GM12878 (cell line): ENCODE measurements at regions not wholly inside any gene's neighbourhood (a gene's known extent, or its start where the extent isn't known, plus 50 kb on each side); places are given as distances from the start of the nearest gene placed in this dataset.
"Not testable (repeated sequence)": the region's sequence is repeated elsewhere in the genome, so short reads cannot be mapped to it uniquely, and the experiment has no call there.

Experiments
- ATAC-seq: fragments of 200-7000 bp; cut with Tn5 transposase; 3 replicates; pipeline ENCODE4 v1.9.1; 2020; ENCODE audit warnings: mild to moderate bottlenecking, moderate library complexity
- BruUV-seq: library from RNA; stranded (reverse); fragments of 400-500 nt; replicated peaks from 2 replicates; lab custom pipeline; 2021; lab: Mats Ljungman, UMichigan
- CTCF ChIA-PET: fragments of 300-600 bp; sonication (Branson Sonifier 250); formaldehyde crosslinking; extraction: SDS; loops from one replicate; lab custom pipeline; 2021; ENCODE audit warnings: inconsistent platforms; lab: Yijun Ruan, JAX
- POLR2A ChIA-PET: fragments of 350-600 bp; formaldehyde crosslinking; extraction: SDS; loops from one replicate; lab custom pipeline; 2021; ENCODE audit warnings: inconsistent platforms; lab: Charles Lee
- RAD21 ChIA-PET: fragments of 300-600 bp; sonication (Branson Sonifier 250); formaldehyde crosslinking; loops from one replicate; lab custom pipeline; 2023; ENCODE audit warnings: antibody characterized with exemption; ENCODE audit not compliant: unreplicated experiment; lab: Charles Lee
- SMC1A ChIA-PET: fragments of 300-600 bp; sonication (Branson Sonifier 250); formaldehyde crosslinking; loops from one replicate; lab custom pipeline; 2023; ENCODE audit not compliant: unreplicated experiment, uncharacterized antibody; lab: Charles Lee
- DNase-seq: peaks from one replicate; pipeline ENCODE4 v3.0.0-alpha.2; 2011; ENCODE audit warnings: low read depth, low spot score
- FAIRE-seq: peaks from 3 replicates; lab custom pipeline; 2011; peaks lifted over from hg19 to GRCh38; lab: Jason Lieb, UNC
- H2AFZ ChIP-seq: 2 replicates; pipeline ENCODE4 v1.6.0; 2011; ENCODE audit warnings: low read depth, low read length, control low read depth; ENCODE audit not compliant: control insufficient read depth
- H3K27ac ChIP-seq: 2 replicates; pipeline ENCODE4 v1.5.1; 2011; ENCODE audit warnings: control low read depth; ENCODE audit not compliant: control insufficient read depth, insufficient read depth
- H3K27me3 ChIP-seq, 2 experiments: replicated peaks in 1 of 2; 2 replicates each; pipeline versions ENCODE4 v1.6.0 to v1.6.1; 2011; ENCODE audit warnings: low read length in 1 of 2; ENCODE audit not compliant: control insufficient read depth in 2 of 2, insufficient read depth in 2 of 2
- H3K36me3 ChIP-seq, 2 experiments: 2 replicates each; pipeline ENCODE4 v1.5.1; 2011; ENCODE audit warnings: low read length in 1 of 2; ENCODE audit not compliant: control insufficient read depth in 2 of 2, insufficient read depth in 2 of 2
- H3K4me1 ChIP-seq: 2 replicates; pipeline ENCODE4 v1.6.1; 2011; ENCODE audit warnings: mild to moderate bottlenecking, low read length, moderate library complexity, mixed read lengths; ENCODE audit not compliant: control insufficient read depth, insufficient read depth
- H3K4me2 ChIP-seq: 2 replicates; pipeline ENCODE4 v1.6.0; 2011; ENCODE audit warnings: control low read depth; ENCODE audit not compliant: control insufficient read depth, insufficient read depth
- H3K4me3 ChIP-seq: fragments of 200-600 bp; sonication (generic); 2 replicates; pipeline ENCODE4 v1.5.1; 2016
- H3K79me2 ChIP-seq: 2 replicates; pipeline ENCODE4 v1.6.0; 2011; ENCODE audit warnings: low read length; ENCODE audit not compliant: control insufficient read depth, insufficient read depth
- H3K9ac ChIP-seq: 2 replicates; pipeline ENCODE4 v1.8.0; 2011; ENCODE audit warnings: low read length, control low read depth, mixed read lengths; ENCODE audit not compliant: control insufficient read depth, insufficient read depth
- H3K9me3 ChIP-seq: replicated peaks from 3 replicates; pipeline ENCODE4 v1.5.1; 2011; ENCODE audit warnings: mild to moderate bottlenecking, low read length; ENCODE audit not compliant: control insufficient read depth, insufficient read depth
- H4K20me1 ChIP-seq: 2 replicates; pipeline ENCODE4 v1.6.0; 2011; ENCODE audit not compliant: control insufficient read depth, insufficient read depth
- BCL11A ChIP-seq: IDR thresholded peaks from 2 replicates; pipeline ENCODE4 v1.6.1; 2011; ENCODE audit warnings: low read depth, low read length
- IRF4 ChIP-seq: IDR thresholded peaks from 2 replicates; pipeline ENCODE4 v1.6.1; 2011; ENCODE audit warnings: low read depth, low read length
- MEF2A ChIP-seq: IDR thresholded peaks from 2 replicates; pipeline ENCODE4 v1.6.1; 2011; ENCODE audit warnings: low read depth, mild to moderate bottlenecking, low read length, moderate library complexity; ENCODE audit not compliant: insufficient read depth
- NFYA ChIP-seq: IDR thresholded peaks from 2 replicates; pipeline ENCODE4 v1.6.1; 2011; ENCODE audit warnings: low read depth, mild to moderate bottlenecking, low read length, improper control_type of control experiment, borderline replicate concordance
- PKNOX1 ChIP-seq: fragments of 450-650 bp; IDR thresholded peaks from 2 replicates; pipeline ENCODE4 v1.6.1; 2016; ENCODE audit warnings: mild to moderate bottlenecking
- SIX5 ChIP-seq: IDR thresholded peaks from 2 replicates; pipeline ENCODE4 v1.6.1; 2011; ENCODE audit warnings: mild to moderate bottlenecking, low read depth, low read length, moderate library complexity; ENCODE audit not compliant: severe bottlenecking
- TBL1XR1 ChIP-seq: IDR thresholded peaks from 2 replicates; pipeline ENCODE4 v1.6.1; 2012; ENCODE audit warnings: low read depth, low read length, improper control_type of control experiment
- ZNF384 ChIP-seq: IDR thresholded peaks from 2 replicates; pipeline ENCODE4 v1.6.1; 2012; ENCODE audit warnings: low read depth, mild to moderate bottlenecking, low read length, improper control_type of control experiment, borderline replicate concordance
- WGBS: methylation state at CpG from one replicate; pipeline ENCODE4 v1.1.6; 2016; ENCODE audit warnings: low lambda C conversion rate; ENCODE audit not compliant: insufficient replicate concordance, insufficient coverage; ENCODE audit errors: missing lambda C conversion rate; 5-methylcytosine and 5-hydroxymethylcytosine counted together
- in situ Hi-C: fragments of 300-500 bp; cut with MboI; formaldehyde crosslinking; loops from 9 replicates; pipeline ENCODE4 v1.14.3; 2018; ENCODE audit warnings: mixed read lengths
- intact Hi-C: fragments of 100-400 bp; cut with micrococcal nuclease; formaldehyde crosslinking; loops from one replicate; pipeline ENCODE4 v1.14.2; 2022; ENCODE audit not compliant: unreplicated experiment

- TF ChIP-seq IRF4: no peak
Measured at GRCh38 chr6:130700397-130700796, 126.8 kb upstream of the SMLR1 start (continued).

- intact Hi-C loops: no loop called here
- in situ Hi-C loops: no loop called here
- Histone ChIP-seq H3K27me3 (no peaks in the 10 kb centered on the region), H3K4me1 (no peaks in the 10 kb centered on the region)
- TF ChIP-seq MEF2A: no peak
- TF ChIP-seq BCL11A: no peak
- no peak for TF ChIP-seq NFYA
- TF ChIP-seq ZNF384: no peak
- no peak for TF ChIP-seq PKNOX1
- TF ChIP-seq TBL1XR1: no peak
- no peak for TF ChIP-seq SIX5
- TF ChIP-seq, all 136 proteins: peak for 0
- RAD21 ChIA-PET: interaction anchor here (2.5 kb wide), 1 partner anchor 10 kb away, joined by 12 read pairs; no protein-coding TSS in a partner anchor
- Histone ChIP-seq H3K9ac (no peak overlapping the region), H3K9me3 (no peaks in the 10 kb centered on the region), H3K36me3 (no peaks in the 10 kb centered on the region), H3K4me3 (no peak overlapping the region), H3K4me2 (no peak overlapping the region), H3K27ac (no peak overlapping the region), H3K79me2 (no peaks in the 10 kb centered on the region), H2AFZ (no peak overlapping the region), H4K20me1 (no peaks in the 10 kb centered on the region)
- POLR2A ChIA-PET: no interaction called here
- SMC1A ChIA-PET: interaction anchor here (1.8 to 2.4 kb wide), 2 partner anchors 9 to 14 kb away, joined by 6 to 13 read pairs; no protein-coding TSS in a partner anchor
- no peak for FAIRE-seq
- 22% methylated on average over 2 of the region's 2 CpGs for WGBS
- CTCF ChIA-PET: interaction anchor here (1.3 to 2.3 kb wide), 2 partner anchors 10 to 33 kb away, joined by 3 to 9 read pairs; no protein-coding TSS in a partner anchor
- BruUV-seq: no TSS peak
- ATAC-seq: no peak
- no peak for DNase-seq
Measured at GRCh38 chr6:130708338-130708737, 118.9 kb upstream of the SMLR1 start.

- ATAC-seq, RAD21 ChIA-PET, BruUV-seq, H3K27ac ChIP-seq, FAIRE-seq, H3K27me3 ChIP-seq, H3K79me2 ChIP-seq, H3K4me1 ChIP-seq, H2AFZ ChIP-seq, CTCF ChIA-PET, POLR2A ChIA-PET, H3K9ac ChIP-seq, DNase-seq, H4K20me1 ChIP-seq, H3K9me3 ChIP-seq, H3K4me3 ChIP-seq, H3K4me2 ChIP-seq, in situ Hi-C loops, intact Hi-C loops, H3K36me3 ChIP-seq: not testable (repeated sequence)
- SMC1A ChIA-PET: interaction anchor here (0.8 kb wide), 1 partner anchor 13 kb away, joined by 3 read pairs; no protein-coding TSS in a partner anchor
- 17% methylated on average over 2 of the region's 3 CpGs for WGBS
Measured at GRCh38 chr6:130711641-130712040, 115.6 kb upstream of the SMLR1 start.
